Stomach (tissue), 8 donors: ENCODE measurements at regions not wholly inside any gene's neighbourhood (a gene's known extent, or its start where the extent isn't known, plus 50 kb on each side); places are given as distances from the start of the nearest gene placed in this dataset.

Experiments used
- DNase-seq, 2 donors: peaks; one replicate each; pipeline versions ENCODE4 v3.0.0 to v3.0.0-alpha.2; 2013 to 2019
- H3K27ac ChIP-seq, 5 donors: fragments of 200-600 bp in 4 of 5; sonication (generic) in 4 of 5; one replicate each; pipeline ENCODE4 v1.5.1; 2013 to 2019; ENCODE audit warnings: mild to moderate bottlenecking in 1 of 5, moderate library complexity in 1 of 5
- H3K27me3 ChIP-seq, 3 donors: fragments of 200-600 bp; sonication (generic); one replicate each; pipeline ENCODE4 v1.5.1; 2017 to 2019; ENCODE audit warnings: mixed run types in 1 of 3
- H3K36me3 ChIP-seq, 4 donors: fragments of 200-600 bp; sonication (generic); 1 replicate in 3 of 4; 2 replicates in 1 of 4; pipeline ENCODE4 v1.5.1; 2016 to 2019
- H3K4me1 ChIP-seq, 4 donors: fragments of 200-600 bp; sonication (generic); one replicate each; pipeline ENCODE4 v1.5.1; 2016 to 2019
- H3K4me3 ChIP-seq, 4 donors: fragments of 200-600 bp; sonication (generic) in 3 of 4; one replicate each; pipeline ENCODE4 v1.5.1; 2016 to 2019; ENCODE audit warnings: mild to moderate bottlenecking in 1 of 4
- H3K9me3 ChIP-seq, 4 donors: fragments of 200-600 bp; sonication (generic); one replicate each; pipeline ENCODE4 v1.5.1; 2016 to 2019
- EP300 ChIP-seq: sonication (generic); formaldehyde crosslinking; IDR thresholded peaks from one replicate; pipeline ENCODE4 v1.6.1; 2017; ENCODE audit warnings: antibody characterized with exemption
- POLR2A ChIP-seq, 4 donors: fragments of 450-650 bp; IDR thresholded peaks; one replicate each; pipeline ENCODE4 v1.6.1; 2016; ENCODE audit warnings: antibody characterized with exemption in 4 of 4, control low read depth in 2 of 4, mild to moderate bottlenecking in 1 of 4, moderate library complexity in 1 of 4
- POLR2AphosphoS5 ChIP-seq, 3 donors: sonication (generic); formaldehyde crosslinking; IDR thresholded peaks; one replicate each; pipeline ENCODE4 v1.6.1; 2016; ENCODE audit warnings: antibody characterized with exemption in 3 of 3
- WGBS, 5 donors: extraction: QIAGEN DNeasy Blood & Tissue Kit in 3 of 5; methylation state at CpG; one replicate each; pipeline versions ENCODE4 v1.1.5 to v1.1.7; 2013 to 2018; 5-methylcytosine and 5-hydroxymethylcytosine counted together
- intact Hi-C: fragments of 100-400 bp; cut with DNase I; formaldehyde crosslinking; loops from one replicate; pipeline ENCODE4 v1.15.1; 2023; ENCODE audit warnings: low total_unique reads
- TF ChIP-seq, protein P1 (sequence below), 7 experiments: fragments of 450-650 bp in 4 of 7; fragments of 200-600 bp in 3 of 7; sonication (generic) in 3 of 7; IDR thresholded peaks; one replicate each; pipeline ENCODE4 v1.5.1; 2016 to 2019; ENCODE audit warnings: antibody characterized with exemption in 7 of 7, control low read depth in 2 of 7, mild to moderate bottlenecking in 1 of 7
- donor health status: healthy with polysubstance abuse.
- donor health status: Bipolar disorder and iron deficiency.
- donor health status: healthy.

- DNase-seq, result no peak
- Histone ChIP-seq H3K9me3 (no peaks in the 10 kb centered on the region), H3K4me3 (no peak overlapping the region), H3K4me1 (peaks cover 0 to 7% (median 0%) of the 10 kb centered on the region in 4 donors), H3K36me3 (no peaks in the 10 kb centered on the region), H3K27me3 (no peaks in the 10 kb centered on the region), H3K27ac (no peak overlapping the region)
- intact Hi-C loops, result no loop called here
- WGBS, 5 donors, result 49 to 70% (median 65%) methylated on average over 5 of the region's 5 CpGs
- TF ChIP-seq, protein P1, sequence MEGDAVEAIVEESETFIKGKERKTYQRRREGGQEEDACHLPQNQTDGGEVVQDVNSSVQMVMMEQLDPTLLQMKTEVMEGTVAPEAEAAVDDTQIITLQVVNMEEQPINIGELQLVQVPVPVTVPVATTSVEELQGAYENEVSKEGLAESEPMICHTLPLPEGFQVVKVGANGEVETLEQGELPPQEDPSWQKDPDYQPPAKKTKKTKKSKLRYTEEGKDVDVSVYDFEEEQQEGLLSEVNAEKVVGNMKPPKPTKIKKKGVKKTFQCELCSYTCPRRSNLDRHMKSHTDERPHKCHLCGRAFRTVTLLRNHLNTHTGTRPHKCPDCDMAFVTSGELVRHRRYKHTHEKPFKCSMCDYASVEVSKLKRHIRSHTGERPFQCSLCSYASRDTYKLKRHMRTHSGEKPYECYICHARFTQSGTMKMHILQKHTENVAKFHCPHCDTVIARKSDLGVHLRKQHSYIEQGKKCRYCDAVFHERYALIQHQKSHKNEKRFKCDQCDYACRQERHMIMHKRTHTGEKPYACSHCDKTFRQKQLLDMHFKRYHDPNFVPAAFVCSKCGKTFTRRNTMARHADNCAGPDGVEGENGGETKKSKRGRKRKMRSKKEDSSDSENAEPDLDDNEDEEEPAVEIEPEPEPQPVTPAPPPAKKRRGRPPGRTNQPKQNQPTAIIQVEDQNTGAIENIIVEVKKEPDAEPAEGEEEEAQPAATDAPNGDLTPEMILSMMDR (IDR thresholded peaks at IDR 0.05), result no peak
- TF ChIP-seq POLR2A (IDR thresholded peaks at IDR 0.05), result no peak
- TF ChIP-seq POLR2AphosphoS5 (IDR thresholded peaks at IDR 0.05), result no peak
- TF ChIP-seq EP300, result no peak
Measured at GRCh38 chr11:91650802-91651201, 573.8 kb upstream of the FAT3 start.

- no peak for DNase-seq
- TF ChIP-seq POLR2A (IDR thresholded peaks at IDR 0.05), result no peak
- TF ChIP-seq, protein P1 (IDR thresholded peaks at IDR 0.05), result no peak
- intact Hi-C loops, result no loop called here
- no peak overlapping the region for H3K27ac ChIP-seq
- H3K36me3 ChIP-seq, result no peaks in the 10 kb centered on the region
- no peaks in the 10 kb centered on the region for H3K4me1 ChIP-seq
- no peak overlapping the region for H3K4me3 ChIP-seq
- WGBS, 5 donors, result 81 to 88% (median 86%) methylated on average over 3 of the region's 3 CpGs
- no peaks in the 10 kb centered on the region for H3K27me3 ChIP-seq
- no peaks in the 10 kb centered on the region for H3K9me3 ChIP-seq
Measured at GRCh38 chr11:91641153-91641552, 583.5 kb upstream of the FAT3 start.

DNA sequence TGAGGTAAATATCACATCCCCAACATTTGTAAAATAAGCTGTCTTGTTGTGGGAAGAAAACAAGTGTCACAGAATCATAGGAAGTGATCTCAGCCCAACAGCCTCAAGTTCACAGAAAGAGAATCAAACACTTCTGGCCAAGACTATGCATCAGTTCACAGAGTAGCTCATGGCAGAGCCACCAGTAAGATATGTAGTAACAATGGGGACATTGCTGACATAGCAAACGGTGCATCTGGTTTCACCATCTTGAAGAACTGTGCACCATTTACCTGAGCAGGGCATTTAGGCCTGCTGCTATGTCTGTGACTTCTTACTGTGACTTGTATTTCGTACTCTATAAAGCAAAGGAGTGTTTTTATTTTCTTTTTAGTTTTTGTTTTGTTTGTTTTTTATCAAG, 585.3 kb upstream of the FAT3 start:
- no peak for TF ChIP-seq EP300
- no peak for TF ChIP-seq POLR2AphosphoS5 (IDR thresholded peaks at IDR 0.05)
- TF ChIP-seq, protein P1 (IDR thresholded peaks at IDR 0.05), result no peak
- no peak for TF ChIP-seq POLR2A (IDR thresholded peaks at IDR 0.05)
- no peak overlapping the region for H3K27ac ChIP-seq
- intact Hi-C loops, result no loop called here

GRCh38 chr11:91630916-91631673, 593.5 kb upstream of the FAT3 start:
- no peaks in the 10 kb centered on the region for H3K36me3 ChIP-seq
- no peaks in the 10 kb centered on the region for H3K9me3 ChIP-seq
- no peaks in the 10 kb centered on the region for H3K27me3 ChIP-seq
- whole genome bisulfite sequencing, 5 donors, result 74 to 83% (median 76%) methylated on average over 4 of the region's 4 CpGs
- DNase-seq, result no peak
- H3K4me1 ChIP-seq, result no peaks in the 10 kb centered on the region
- no peak overlapping the region for H3K27ac ChIP-seq
- intact Hi-C loops, result no loop called here
- no peak overlapping the region for H3K4me3 ChIP-seq
- TF ChIP-seq POLR2A (IDR thresholded peaks at IDR 0.05) (no peak), POLR2AphosphoS5 (IDR thresholded peaks at IDR 0.05) (no peak), EP300 (no peak)
- TF ChIP-seq, protein P1 (IDR thresholded peaks at IDR 0.05), result no peak

More for the DNA sequence above, 585.3 kb upstream of the FAT3 start:
- no peaks in the 10 kb centered on the region for H3K9me3 ChIP-seq
- H3K4me1 ChIP-seq, result no peaks in the 10 kb centered on the region
- H3K36me3 ChIP-seq, result no peaks in the 10 kb centered on the region
- DNase-seq, result no peak
- no peak overlapping the region for H3K4me3 ChIP-seq
- H3K27me3 ChIP-seq, result no peaks in the 10 kb centered on the region
- WGBS, 5 donors, result 78 to 91% (median 89%) methylated on average over 2 of the region's 2 CpGs
